ENCODE measurements at regions not wholly inside any gene's neighbourhood (a gene's known extent, or its start where the extent isn't known, plus 50 kb on each side); places are given as distances from the start of the nearest gene placed in this dataset.

GRCh38 chr14:84029246-84029645 is 1500.7 kb upstream of the FLRT2 start:
- ATAC-seq = no peak
- Mint-ChIP-seq H3K4me1 (no peaks in the 10 kb centered on the region), H3K36me3 (ENCODE audit: low read depth) (no peaks in the 10 kb centered on the region), H3K27me3 (ENCODE audit: insufficient read depth, low read depth, poor library complexity) (no peaks in the 10 kb centered on the region), H3K27ac (no peak overlapping the region), H3K4me3 (no peak overlapping the region), H3K9me3 (no peaks in the 10 kb centered on the region)
- no peak overlapping the region for H3K27ac ChIP-seq (ENCODE audit: low read depth)
- no peaks in the 10 kb centered on the region for H3K36me3 ChIP-seq (ENCODE audit: insufficient read depth)
- H3K4me1 ChIP-seq (ENCODE audit: insufficient read depth) = no peaks in the 10 kb centered on the region
- no peak overlapping the region for H2AFZ ChIP-seq
- no peaks in the 10 kb centered on the region for H3K27me3 ChIP-seq (ENCODE audit: insufficient read depth)
- TF ChIP-seq STAT1 (IDR thresholded peaks at IDR 0.05; ENCODE audit: unreplicated experiment) (no peak), EZH2phosphoT487 (IDR thresholded peaks at IDR 0.05; ENCODE audit: unreplicated experiment) (no peak), JUNB (IDR thresholded peaks at IDR 0.05; ENCODE audit: unreplicated experiment) (no peak), ZNF114 (CRISPR knock-in tag; IDR thresholded peaks at IDR 0.05) (no peak), ZNF462 (CRISPR knock-in tag; IDR thresholded peaks at IDR 0.05) (no peak), CREB1 (CRISPR knock-in tag; IDR thresholded peaks at IDR 0.05; ENCODE audit: low read depth) (no peak), NANOG (IDR thresholded peaks at IDR 0.05; ENCODE audit: borderline replicate concordance) (no peak), POLR2AphosphoS5 (IDR thresholded peaks at IDR 0.05; ENCODE audit: low read depth) (no peak), EZH2 (IDR thresholded peaks at IDR 0.05; ENCODE audit: low read depth, unreplicated experiment) (no peak), ZNF331 (CRISPR knock-in tag; IDR thresholded peaks at IDR 0.05; ENCODE audit: low read depth) (no peak)
- TF ChIP-seq, protein P1, sequence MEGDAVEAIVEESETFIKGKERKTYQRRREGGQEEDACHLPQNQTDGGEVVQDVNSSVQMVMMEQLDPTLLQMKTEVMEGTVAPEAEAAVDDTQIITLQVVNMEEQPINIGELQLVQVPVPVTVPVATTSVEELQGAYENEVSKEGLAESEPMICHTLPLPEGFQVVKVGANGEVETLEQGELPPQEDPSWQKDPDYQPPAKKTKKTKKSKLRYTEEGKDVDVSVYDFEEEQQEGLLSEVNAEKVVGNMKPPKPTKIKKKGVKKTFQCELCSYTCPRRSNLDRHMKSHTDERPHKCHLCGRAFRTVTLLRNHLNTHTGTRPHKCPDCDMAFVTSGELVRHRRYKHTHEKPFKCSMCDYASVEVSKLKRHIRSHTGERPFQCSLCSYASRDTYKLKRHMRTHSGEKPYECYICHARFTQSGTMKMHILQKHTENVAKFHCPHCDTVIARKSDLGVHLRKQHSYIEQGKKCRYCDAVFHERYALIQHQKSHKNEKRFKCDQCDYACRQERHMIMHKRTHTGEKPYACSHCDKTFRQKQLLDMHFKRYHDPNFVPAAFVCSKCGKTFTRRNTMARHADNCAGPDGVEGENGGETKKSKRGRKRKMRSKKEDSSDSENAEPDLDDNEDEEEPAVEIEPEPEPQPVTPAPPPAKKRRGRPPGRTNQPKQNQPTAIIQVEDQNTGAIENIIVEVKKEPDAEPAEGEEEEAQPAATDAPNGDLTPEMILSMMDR (conservative IDR thresholded peaks at IDR 0.05; ENCODE audit: low read depth in 2 of 2) = no peak
- TF ChIP-seq, protein P2, sequence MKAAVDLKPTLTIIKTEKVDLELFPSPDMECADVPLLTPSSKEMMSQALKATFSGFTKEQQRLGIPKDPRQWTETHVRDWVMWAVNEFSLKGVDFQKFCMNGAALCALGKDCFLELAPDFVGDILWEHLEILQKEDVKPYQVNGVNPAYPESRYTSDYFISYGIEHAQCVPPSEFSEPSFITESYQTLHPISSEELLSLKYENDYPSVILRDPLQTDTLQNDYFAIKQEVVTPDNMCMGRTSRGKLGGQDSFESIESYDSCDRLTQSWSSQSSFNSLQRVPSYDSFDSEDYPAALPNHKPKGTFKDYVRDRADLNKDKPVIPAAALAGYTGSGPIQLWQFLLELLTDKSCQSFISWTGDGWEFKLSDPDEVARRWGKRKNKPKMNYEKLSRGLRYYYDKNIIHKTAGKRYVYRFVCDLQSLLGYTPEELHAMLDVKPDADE (IDR thresholded peaks at IDR 0.05) = no peak
- TF ChIP-seq, protein P3, sequence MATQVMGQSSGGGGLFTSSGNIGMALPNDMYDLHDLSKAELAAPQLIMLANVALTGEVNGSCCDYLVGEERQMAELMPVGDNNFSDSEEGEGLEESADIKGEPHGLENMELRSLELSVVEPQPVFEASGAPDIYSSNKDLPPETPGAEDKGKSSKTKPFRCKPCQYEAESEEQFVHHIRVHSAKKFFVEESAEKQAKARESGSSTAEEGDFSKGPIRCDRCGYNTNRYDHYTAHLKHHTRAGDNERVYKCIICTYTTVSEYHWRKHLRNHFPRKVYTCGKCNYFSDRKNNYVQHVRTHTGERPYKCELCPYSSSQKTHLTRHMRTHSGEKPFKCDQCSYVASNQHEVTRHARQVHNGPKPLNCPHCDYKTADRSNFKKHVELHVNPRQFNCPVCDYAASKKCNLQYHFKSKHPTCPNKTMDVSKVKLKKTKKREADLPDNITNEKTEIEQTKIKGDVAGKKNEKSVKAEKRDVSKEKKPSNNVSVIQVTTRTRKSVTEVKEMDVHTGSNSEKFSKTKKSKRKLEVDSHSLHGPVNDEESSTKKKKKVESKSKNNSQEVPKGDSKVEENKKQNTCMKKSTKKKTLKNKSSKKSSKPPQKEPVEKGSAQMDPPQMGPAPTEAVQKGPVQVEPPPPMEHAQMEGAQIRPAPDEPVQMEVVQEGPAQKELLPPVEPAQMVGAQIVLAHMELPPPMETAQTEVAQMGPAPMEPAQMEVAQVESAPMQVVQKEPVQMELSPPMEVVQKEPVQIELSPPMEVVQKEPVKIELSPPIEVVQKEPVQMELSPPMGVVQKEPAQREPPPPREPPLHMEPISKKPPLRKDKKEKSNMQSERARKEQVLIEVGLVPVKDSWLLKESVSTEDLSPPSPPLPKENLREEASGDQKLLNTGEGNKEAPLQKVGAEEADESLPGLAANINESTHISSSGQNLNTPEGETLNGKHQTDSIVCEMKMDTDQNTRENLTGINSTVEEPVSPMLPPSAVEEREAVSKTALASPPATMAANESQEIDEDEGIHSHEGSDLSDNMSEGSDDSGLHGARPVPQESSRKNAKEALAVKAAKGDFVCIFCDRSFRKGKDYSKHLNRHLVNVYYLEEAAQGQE (IDR thresholded peaks at IDR 0.05; ENCODE audit: unreplicated experiment) = no peak
- H3K4me3 ChIP-seq = no peak overlapping the region
- no peak for DNase-seq (ENCODE audit: low spot score)
- H3K4me2 ChIP-seq = no peak overlapping the region
- H3K79me2 ChIP-seq (replicated peaks; ENCODE audit: insufficient read depth) = no peaks in the 10 kb centered on the region
- no peaks in the 10 kb centered on the region for H3F3A ChIP-seq (replicated peaks; ENCODE audit: low read depth)
- H4K20me1 ChIP-seq (replicated peaks; ENCODE audit: insufficient read depth) = no peaks in the 10 kb centered on the region
- H3K9me2 ChIP-seq (ENCODE audit: insufficient read depth) = 0 out of 2 replicates have a peak, but pooled peaks cover 6% of the 10 kb centered on the region

All from GM23338 (cell line).